IMR-90 (cell line): ENCODE measurements at regions not wholly inside any gene's neighbourhood (a gene's known extent, or its start where the extent isn't known, plus 50 kb on each side); places are given as distances from the start of the nearest gene placed in this dataset.

ENCODE experiments used
- ATAC-seq: fragments of 200-7000 bp; cut with Tn5 transposase; 2 replicates; pipeline ENCODE4 v1.9.1; 2020; ENCODE audit warnings: low read depth, mild to moderate bottlenecking, moderate library complexity
- BruUV-seq: library from RNA; stranded (reverse); fragments of 400-500 nt; replicated peaks from 2 replicates; lab custom pipeline; 2021; lab: Mats Ljungman, UMichigan
- CTCF ChIA-PET: fragments of 300-600 bp; formaldehyde crosslinking; extraction: SDS; loops from one replicate; lab custom pipeline; 2021; ENCODE audit warnings: antibody characterized with exemption; lab: Yijun Ruan, JAX
- POLR2A ChIA-PET: fragments of 300-600 bp; sonication (Branson Sonifier 250); formaldehyde crosslinking; loops from one replicate; lab custom pipeline; 2022; ENCODE audit warnings: antibody characterized with exemption; ENCODE audit not compliant: unreplicated experiment; lab: Charles Lee
- DNase-seq: peaks from one replicate; pipeline ENCODE4 v3.0.0; 2013
- H2AFZ ChIP-seq: replicated peaks from 2 replicates; pipeline ENCODE3; 2013; ENCODE audit warnings: low read length, mild to moderate bottlenecking; ENCODE audit not compliant: poor library complexity
- H2AK5ac ChIP-seq: 2 replicates; pipeline ENCODE4 v1.6.1; 2013; ENCODE audit warnings: low read depth, low read length, inconsistent platforms
- H2AK9ac ChIP-seq: replicated peaks from 2 replicates; pipeline ENCODE3; 2013; ENCODE audit warnings: mild to moderate bottlenecking, low read depth, low read length, moderate library complexity; ENCODE audit not compliant: poor library complexity
- H2BK120ac ChIP-seq: 2 replicates; pipeline ENCODE4 v1.6.1; 2013; ENCODE audit warnings: low read depth, low read length, inconsistent platforms
- H2BK15ac ChIP-seq: 3 replicates; pipeline ENCODE4 v1.6.1; 2013; ENCODE audit warnings: low read depth, low read length, inconsistent platforms
- H2BK20ac ChIP-seq: 2 replicates; pipeline ENCODE4 v1.6.1; 2013; ENCODE audit warnings: low read depth, mild to moderate bottlenecking, inconsistent platforms, low read length, moderate library complexity
- H2BK5ac ChIP-seq: 2 replicates; pipeline ENCODE4 v1.6.1; 2013; ENCODE audit warnings: mild to moderate bottlenecking, low read depth, low read length, inconsistent platforms; ENCODE audit not compliant: poor library complexity, severe bottlenecking
- H3K14ac ChIP-seq: replicated peaks from 2 replicates; pipeline ENCODE4 v1.6.1; 2013; ENCODE audit warnings: low read depth, low read length, inconsistent platforms
- H3K18ac ChIP-seq: 2 replicates; pipeline ENCODE4 v1.6.1; 2013; ENCODE audit warnings: low read depth, low read length, control low read depth
- H3K23ac ChIP-seq: 2 replicates; pipeline ENCODE4 v1.6.1; 2013; ENCODE audit warnings: low read depth, low read length, inconsistent platforms
- H3K27ac ChIP-seq: 2 replicates; pipeline ENCODE4 v1.5.1; 2013; ENCODE audit warnings: mild to moderate bottlenecking, control low read depth, low read length; ENCODE audit not compliant: insufficient read depth
- H3K27me3 ChIP-seq: 2 replicates; pipeline ENCODE4 v1.6.1; 2013; ENCODE audit warnings: low read length; ENCODE audit not compliant: control insufficient read depth, insufficient read depth
- H3K36me3 ChIP-seq: 2 replicates; pipeline ENCODE4 v1.6.1; 2013; ENCODE audit warnings: low read length, mixed read lengths; ENCODE audit not compliant: control insufficient read depth, insufficient read depth
- H3K4ac ChIP-seq: 2 replicates; pipeline ENCODE4 v1.6.1; 2013; ENCODE audit warnings: low read depth, low read length, inconsistent platforms
- H3K4me1 ChIP-seq: 2 replicates; pipeline ENCODE4 v1.6.1; 2013; ENCODE audit warnings: low read length, mixed read lengths; ENCODE audit not compliant: control insufficient read depth, insufficient read depth
- H3K4me2 ChIP-seq: 2 replicates; pipeline ENCODE4 v1.6.1; 2013; ENCODE audit warnings: low read depth, mild to moderate bottlenecking, control low read depth, low read length, moderate library complexity
- H3K4me3 ChIP-seq: 2 replicates; pipeline ENCODE4 v1.5.1; 2013; ENCODE audit warnings: low read depth, mild to moderate bottlenecking, control low read depth, low read length, moderate library complexity; ENCODE audit not compliant: insufficient read depth
- H3K56ac ChIP-seq: 2 replicates; pipeline ENCODE4 v1.6.1; 2013; ENCODE audit warnings: low read length, inconsistent platforms; ENCODE audit not compliant: insufficient read depth; ENCODE audit errors: extremely low read depth
- H3K79me1 ChIP-seq, 2 experiments: 2 replicates each; pipeline ENCODE4 v1.6.1; 2013; ENCODE audit warnings: low read length in 2 of 2, inconsistent platforms in 1 of 2, low read depth in 1 of 2
- H3K9ac ChIP-seq: 2 replicates; pipeline ENCODE4 v1.6.1; 2013; ENCODE audit warnings: low read depth, low read length, control low read depth
- H3K9me1 ChIP-seq: 2 replicates; pipeline ENCODE4 v1.6.1; 2013; ENCODE audit warnings: low read length, inconsistent platforms; ENCODE audit not compliant: insufficient read depth
- H3K9me3 ChIP-seq: 2 replicates; pipeline ENCODE4 v1.6.1; 2013; ENCODE audit warnings: low read length; ENCODE audit not compliant: control insufficient read depth, insufficient read depth
- H4K20me1 ChIP-seq: 2 replicates; pipeline ENCODE4 v1.6.1; 2013; ENCODE audit warnings: low read length, inconsistent platforms; ENCODE audit not compliant: insufficient read depth
- H4K5ac ChIP-seq: 2 replicates; pipeline ENCODE4 v1.6.1; 2013; ENCODE audit warnings: mild to moderate bottlenecking, low read depth, low read length, control low read depth
- H4K8ac ChIP-seq, 2 experiments: 2 replicates each; pipeline ENCODE4 v1.6.1; 2013; ENCODE audit warnings: low read depth in 2 of 2, low read length in 2 of 2, control low read depth in 1 of 2, inconsistent platforms in 1 of 2
- H4K91ac ChIP-seq: 2 replicates; pipeline ENCODE4 v1.6.1; 2013; ENCODE audit warnings: low read depth, low read length, inconsistent platforms; ENCODE audit not compliant: insufficient read depth
- BHLHE40 ChIP-seq: fragments of 150-350 bp; IDR thresholded peaks from 2 replicates; pipeline ENCODE4 v1.6.1; 2016; ENCODE audit warnings: mild to moderate bottlenecking, low read depth, low read length
- CHD1 ChIP-seq: IDR thresholded peaks from 2 replicates; pipeline ENCODE4 v1.6.1; 2012; ENCODE audit warnings: low read depth, low read length, improper control_type of control experiment
- MAZ ChIP-seq: IDR thresholded peaks from 2 replicates; pipeline ENCODE4 v1.6.1; 2012; ENCODE audit warnings: low read depth, mild to moderate bottlenecking, low read length, improper control_type of control experiment, moderate library complexity, borderline replicate concordance
- RCOR1 ChIP-seq: IDR thresholded peaks from 2 replicates; pipeline ENCODE4 v1.6.1; 2012; ENCODE audit warnings: mild to moderate bottlenecking, low read length, improper control_type of control experiment; ENCODE audit not compliant: insufficient replicate concordance
- RFX5 ChIP-seq: IDR thresholded peaks from 2 replicates; pipeline ENCODE4 v1.8.0; 2012; ENCODE audit warnings: low read depth, mild to moderate bottlenecking, low read length, moderate library complexity
- SMC3 ChIP-seq: fragments of 150-350 bp; IDR thresholded peaks from 2 replicates; pipeline ENCODE4 v1.6.1; 2016; ENCODE audit warnings: low read depth, mild to moderate bottlenecking, antibody characterized with exemption, low read length, moderate library complexity
- WGBS, 2 experiments: methylation state at CpG; one replicate each; pipeline versions ENCODE4 v1.1.5 to v1.1.7; 2013; ENCODE audit warnings: missing lambda C conversion rate in 2 of 2; ENCODE audit not compliant: insufficient read length in 1 of 2; ENCODE audit errors: extremely low coverage in 2 of 2; 5-methylcytosine and 5-hydroxymethylcytosine counted together
- dilution Hi-C: fragments of 300-500 bp; cut with HindIII; formaldehyde crosslinking; loops from one replicate; pipeline ENCODE4 v1.14.3; 2018; ENCODE audit warnings: low sequenced_read_pairs; ENCODE audit not compliant: unreplicated experiment
- in situ Hi-C: fragments of 300-500 bp; cut with MboI; formaldehyde crosslinking; loops from 3 replicates; pipeline ENCODE4 v1.14.3; 2019; ENCODE audit warnings: low sequenced_read_pairs, inconsistent platforms, mixed read lengths
- intact Hi-C: fragments of 100-400 bp; cut with micrococcal nuclease; formaldehyde crosslinking; loops from 2 replicates; pipeline ENCODE4 v1.10.0; 2022
- TF ChIP-seq, protein P1 (sequence below): fragments of 150-350 bp; IDR thresholded peaks from 2 replicates; pipeline ENCODE4 v1.6.1; 2017; ENCODE audit warnings: mild to moderate bottlenecking, antibody characterized with exemption, low read length, low read depth

- intact Hi-C loops, result no loop called here
- H2BK20ac ChIP-seq, result no peak overlapping the region
- ATAC-seq, result no peak
- H4K8ac ChIP-seq, result no peak overlapping the region
- H3K9ac ChIP-seq, result no peak overlapping the region
- H3K56ac ChIP-seq, result no peak overlapping the region
- no peak overlapping the region for H2AK9ac ChIP-seq
- BruUV-seq, result no TSS peak
- no peak overlapping the region for H3K4me2 ChIP-seq
- no peaks in the 10 kb centered on the region for H3K79me1 ChIP-seq
- in situ Hi-C loops, result no loop called here
- no peak overlapping the region for H4K91ac ChIP-seq
- no peak overlapping the region for H4K5ac ChIP-seq
- no peaks in the 10 kb centered on the region for H3K27me3 ChIP-seq
- H2BK120ac ChIP-seq, result no peak overlapping the region
- POLR2A ChIA-PET, result no interaction called here
- no peaks in the 10 kb centered on the region for H4K20me1 ChIP-seq
- H3K9me3 ChIP-seq, result peaks cover 13% of the 10 kb centered on the region
- H2BK5ac ChIP-seq, result no peak overlapping the region
- TF ChIP-seq, protein P1, sequence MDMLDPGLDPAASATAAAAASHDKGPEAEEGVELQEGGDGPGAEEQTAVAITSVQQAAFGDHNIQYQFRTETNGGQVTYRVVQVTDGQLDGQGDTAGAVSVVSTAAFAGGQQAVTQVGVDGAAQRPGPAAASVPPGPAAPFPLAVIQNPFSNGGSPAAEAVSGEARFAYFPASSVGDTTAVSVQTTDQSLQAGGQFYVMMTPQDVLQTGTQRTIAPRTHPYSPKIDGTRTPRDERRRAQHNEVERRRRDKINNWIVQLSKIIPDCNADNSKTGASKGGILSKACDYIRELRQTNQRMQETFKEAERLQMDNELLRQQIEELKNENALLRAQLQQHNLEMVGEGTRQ, result no peak
- no peak for TF ChIP-seq BHLHE40
- no peak for TF ChIP-seq RFX5
- TF ChIP-seq SMC3, result no peak
- no peak for TF ChIP-seq CHD1
- TF ChIP-seq RCOR1, result no peak
- no peak for TF ChIP-seq MAZ
- H2AFZ ChIP-seq, result no peak overlapping the region
- no peaks in the 10 kb centered on the region for H3K36me3 ChIP-seq
- H3K4me3 ChIP-seq, result no peak overlapping the region
- no peaks in the 10 kb centered on the region for H3K4me1 ChIP-seq
- no peak overlapping the region for H3K23ac ChIP-seq
- H3K14ac ChIP-seq, result no peak overlapping the region
- no peak overlapping the region for H3K27ac ChIP-seq
- CTCF ChIA-PET, result no interaction called here
- WGBS, 2 experiments, result 53% methylated on average over 5 of the region's 12 CpGs; no CpG with 5 or more reads in 1 of the 2 experiments
- H3K18ac ChIP-seq, result no peak overlapping the region
- dilution Hi-C loops, result no loop called here
- H3K9me1 ChIP-seq, result no peaks in the 10 kb centered on the region
- no peak overlapping the region for H3K4ac ChIP-seq
- DNase-seq, result no peak
- no peak overlapping the region for H2AK5ac ChIP-seq
- no peak overlapping the region for H2BK15ac ChIP-seq
Observed at GRCh38 chr5:174223355-174223754, 177.8 kb downstream of the NSG2 start.
